ENCODE measurements at regions not wholly inside any gene's neighbourhood (a gene's known extent, or its start where the extent isn't known, plus 50 kb on each side); places are given as distances from the start of the nearest gene placed in this dataset.

DNA sequence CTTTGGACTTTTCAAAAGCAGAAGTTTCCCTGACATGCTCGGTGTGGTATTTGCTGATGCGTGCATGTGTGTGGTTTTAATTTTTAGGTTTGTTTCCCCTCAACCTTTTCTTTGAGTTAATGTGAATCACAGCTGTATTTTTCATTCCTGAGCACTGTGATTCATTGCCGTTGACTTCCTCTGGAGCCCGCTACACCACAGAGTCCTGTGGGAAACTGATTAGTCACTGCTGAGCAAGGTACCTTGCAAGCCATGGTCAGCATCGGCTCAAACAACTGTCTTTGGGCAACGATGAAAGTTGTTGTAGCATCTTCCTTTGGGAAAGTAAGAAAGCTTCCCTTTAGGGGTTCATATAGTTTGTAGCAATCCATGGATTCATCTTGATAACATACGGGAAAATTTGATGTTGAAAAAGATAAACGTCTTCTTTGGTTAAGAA lies 57.5 kb downstream of the RIN2 start:
- Histone ChIP-seq H2AFZ (ENCODE audit: low read depth, low read length) (no peak overlapping the region), H3K4me2 (ENCODE audit: insufficient read depth, low read length) (no peak overlapping the region), H3K9ac (ENCODE audit: low read depth, low read length) (no peak overlapping the region)

DNA sequence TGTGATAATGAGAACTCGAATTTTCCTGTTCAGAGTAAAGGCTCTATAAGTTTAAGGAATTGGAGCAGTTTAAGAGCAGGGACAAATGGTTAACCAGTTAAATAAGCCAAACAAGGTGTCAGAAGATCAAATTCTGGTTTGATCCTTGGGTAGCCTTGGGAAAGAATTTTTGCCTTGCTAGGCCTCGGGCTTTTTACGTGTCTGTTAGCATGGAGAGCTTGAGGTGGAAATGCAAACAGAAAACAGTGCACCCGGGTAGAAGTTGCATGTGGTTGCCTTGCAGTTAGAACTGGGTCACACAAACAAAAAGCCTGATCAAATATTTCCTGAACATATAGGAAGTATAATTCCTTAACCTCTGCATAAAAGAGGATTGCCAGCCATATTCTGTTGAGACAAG lies 58.3 kb downstream of the RIN2 start:
- H3K4me2 ChIP-seq (ENCODE audit: insufficient read depth, low read length), result no peak overlapping the region
- ATAC-seq (ENCODE audit: insufficient read depth, low read depth) (no peak), DNase-seq (no peak)
- no peak overlapping the region for H3K4me3 ChIP-seq (ENCODE audit: low read depth in 1 of 2, low read length in 2 of 2)
- no peak for TF ChIP-seq EZH2 (IDR thresholded peaks at IDR 0.05; ENCODE audit: borderline replicate concordance, low read depth, low read length, severe bottlenecking)
- TF ChIP-seq, protein P1, sequence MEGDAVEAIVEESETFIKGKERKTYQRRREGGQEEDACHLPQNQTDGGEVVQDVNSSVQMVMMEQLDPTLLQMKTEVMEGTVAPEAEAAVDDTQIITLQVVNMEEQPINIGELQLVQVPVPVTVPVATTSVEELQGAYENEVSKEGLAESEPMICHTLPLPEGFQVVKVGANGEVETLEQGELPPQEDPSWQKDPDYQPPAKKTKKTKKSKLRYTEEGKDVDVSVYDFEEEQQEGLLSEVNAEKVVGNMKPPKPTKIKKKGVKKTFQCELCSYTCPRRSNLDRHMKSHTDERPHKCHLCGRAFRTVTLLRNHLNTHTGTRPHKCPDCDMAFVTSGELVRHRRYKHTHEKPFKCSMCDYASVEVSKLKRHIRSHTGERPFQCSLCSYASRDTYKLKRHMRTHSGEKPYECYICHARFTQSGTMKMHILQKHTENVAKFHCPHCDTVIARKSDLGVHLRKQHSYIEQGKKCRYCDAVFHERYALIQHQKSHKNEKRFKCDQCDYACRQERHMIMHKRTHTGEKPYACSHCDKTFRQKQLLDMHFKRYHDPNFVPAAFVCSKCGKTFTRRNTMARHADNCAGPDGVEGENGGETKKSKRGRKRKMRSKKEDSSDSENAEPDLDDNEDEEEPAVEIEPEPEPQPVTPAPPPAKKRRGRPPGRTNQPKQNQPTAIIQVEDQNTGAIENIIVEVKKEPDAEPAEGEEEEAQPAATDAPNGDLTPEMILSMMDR (IDR thresholded peaks at IDR 0.05; ENCODE audit: borderline replicate concordance, extremely low read depth, low read length, poor library complexity, severe bottlenecking), result no peak
- no peak overlapping the region for H2AFZ ChIP-seq (ENCODE audit: low read depth, low read length)
- peaks cover 5% of the 10 kb centered on the region for H3K27me3 ChIP-seq (ENCODE audit: insufficient read depth, low read length, poor library complexity)
- no peak overlapping the region for H3K9ac ChIP-seq (ENCODE audit: low read depth, low read length)
- H3K36me3 ChIP-seq (ENCODE audit: insufficient read depth, low read length), result no peaks in the 10 kb centered on the region
- H4K20me1 ChIP-seq (ENCODE audit: insufficient read depth, low read length), result no peaks in the 10 kb centered on the region
- no peaks in the 10 kb centered on the region for H3K9me3 ChIP-seq (ENCODE audit: insufficient read depth, low read length, severe bottlenecking)
- no peaks in the 10 kb centered on the region for H3K4me1 ChIP-seq (ENCODE audit: insufficient read depth, low read length)
- H3K79me2 ChIP-seq (ENCODE audit: insufficient read depth, low read length), result no peaks in the 10 kb centered on the region
- no peak overlapping the region for H3K27ac ChIP-seq (ENCODE audit: low read length)

More for the DNA sequence above, 57.5 kb downstream of the RIN2 start:
- Histone ChIP-seq H3K9me3 (ENCODE audit: insufficient read depth, low read length, severe bottlenecking) (no peaks in the 10 kb centered on the region), H4K20me1 (ENCODE audit: insufficient read depth, low read length) (no peaks in the 10 kb centered on the region), H3K4me3 (ENCODE audit: low read depth in 1 of 2, low read length in 2 of 2) (no peak overlapping the region), H3K27ac (ENCODE audit: low read length) (no peak overlapping the region), H3K27me3 (ENCODE audit: insufficient read depth, low read length, poor library complexity) (peaks cover 5% of the 10 kb centered on the region), H3K4me1 (ENCODE audit: insufficient read depth, low read length) (no peaks in the 10 kb centered on the region), H3K36me3 (ENCODE audit: insufficient read depth, low read length) (no peaks in the 10 kb centered on the region), H3K79me2 (ENCODE audit: insufficient read depth, low read length) (no peaks in the 10 kb centered on the region)
- ATAC-seq (ENCODE audit: insufficient read depth, low read depth) (peak; percentile 42; the same call in 1 of the 3 replicates), DNase-seq (no peak)
- TF ChIP-seq, protein P1 (IDR thresholded peaks at IDR 0.05; ENCODE audit: borderline replicate concordance, extremely low read depth, low read length, poor library complexity, severe bottlenecking), result no peak
- TF ChIP-seq EZH2 (IDR thresholded peaks at IDR 0.05; ENCODE audit: borderline replicate concordance, low read depth, low read length, severe bottlenecking), result no peak

DNA sequence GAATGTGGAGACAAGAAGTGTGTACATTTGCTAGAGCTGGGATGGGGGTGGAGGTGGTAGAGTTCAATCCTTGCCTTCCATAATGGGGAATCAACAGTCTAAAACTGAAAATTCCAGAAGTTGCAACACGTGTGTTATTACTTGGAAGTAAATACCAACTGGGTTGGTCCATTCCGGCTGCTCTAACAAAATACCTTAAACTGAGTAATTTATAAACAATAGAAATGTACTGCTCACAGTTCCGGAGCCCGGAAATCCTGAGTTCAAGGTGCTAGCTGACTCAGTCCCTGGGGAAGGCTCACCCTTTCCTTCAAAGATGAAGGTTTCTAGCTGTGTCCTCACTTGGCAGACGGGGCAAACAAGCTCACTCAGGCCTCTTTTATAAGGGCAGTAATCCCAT lies 59.0 kb downstream of the RIN2 start:
- DNase-seq, result no peak
- no peaks in the 10 kb centered on the region for H3K79me2 ChIP-seq (ENCODE audit: insufficient read depth, low read length)
- peaks cover 5% of the 10 kb centered on the region for H3K27me3 ChIP-seq (ENCODE audit: insufficient read depth, low read length, poor library complexity)
- H3K4me3 ChIP-seq (ENCODE audit: low read depth in 1 of 2, low read length in 2 of 2), result no peak overlapping the region
- H3K9ac ChIP-seq (ENCODE audit: low read depth, low read length), result no peak overlapping the region
- H4K20me1 ChIP-seq (ENCODE audit: insufficient read depth, low read length), result no peaks in the 10 kb centered on the region
- no peaks in the 10 kb centered on the region for H3K4me1 ChIP-seq (ENCODE audit: insufficient read depth, low read length)
- no peak for TF ChIP-seq EZH2 (IDR thresholded peaks at IDR 0.05; ENCODE audit: borderline replicate concordance, low read depth, low read length, severe bottlenecking)
- TF ChIP-seq, protein P1 (IDR thresholded peaks at IDR 0.05; ENCODE audit: borderline replicate concordance, extremely low read depth, low read length, poor library complexity, severe bottlenecking), result no peak
- H3K27ac ChIP-seq (ENCODE audit: low read length), result no peak overlapping the region
- no peak overlapping the region for H3K4me2 ChIP-seq (ENCODE audit: insufficient read depth, low read length)
- ATAC-seq (ENCODE audit: insufficient read depth, low read depth), result no peak
- no peaks in the 10 kb centered on the region for H3K36me3 ChIP-seq (ENCODE audit: insufficient read depth, low read length)
- no peaks in the 10 kb centered on the region for H3K9me3 ChIP-seq (ENCODE audit: insufficient read depth, low read length, severe bottlenecking)
- no peak overlapping the region for H2AFZ ChIP-seq (ENCODE audit: low read depth, low read length)

DNA sequence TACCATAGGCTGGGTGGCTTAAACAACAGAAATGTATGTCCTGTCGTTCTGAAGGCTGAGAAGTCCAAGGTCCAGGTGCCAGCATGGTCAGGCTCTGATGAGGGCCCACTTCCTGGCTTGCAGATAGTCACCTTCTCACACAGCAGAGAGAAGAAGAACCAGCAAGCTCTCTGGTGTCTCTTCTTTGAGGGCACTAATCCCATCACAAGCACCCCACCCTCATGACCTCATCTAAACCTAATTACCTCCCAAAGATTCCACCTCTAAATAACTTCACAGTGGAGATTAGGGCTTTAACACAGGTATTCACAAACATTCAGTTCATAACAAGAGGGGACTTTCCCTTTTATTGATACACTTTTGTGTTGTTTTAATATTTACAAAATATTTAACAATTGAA lies 61.1 kb downstream of the RIN2 start:
- no peak for ATAC-seq (ENCODE audit: insufficient read depth, low read depth)

More for the DNA sequence above, 61.1 kb downstream of the RIN2 start:
- H3K27me3 ChIP-seq (ENCODE audit: insufficient read depth, low read length, poor library complexity), result peaks cover 5% of the 10 kb centered on the region
- DNase-seq, result no peak
- no peak for TF ChIP-seq EZH2 (IDR thresholded peaks at IDR 0.05; ENCODE audit: borderline replicate concordance, low read depth, low read length, severe bottlenecking)
- TF ChIP-seq, protein P1 (IDR thresholded peaks at IDR 0.05; ENCODE audit: borderline replicate concordance, extremely low read depth, low read length, poor library complexity, severe bottlenecking), result no peak
- no peaks in the 10 kb centered on the region for H3K4me1 ChIP-seq (ENCODE audit: insufficient read depth, low read length)
- no peak overlapping the region for H3K9ac ChIP-seq (ENCODE audit: low read depth, low read length)
- no peaks in the 10 kb centered on the region for H3K36me3 ChIP-seq (ENCODE audit: insufficient read depth, low read length)
- no peaks in the 10 kb centered on the region for H3K9me3 ChIP-seq (ENCODE audit: insufficient read depth, low read length, severe bottlenecking)
- H2AFZ ChIP-seq (ENCODE audit: low read depth, low read length), result no peak overlapping the region
- H3K4me2 ChIP-seq (ENCODE audit: insufficient read depth, low read length), result no peak overlapping the region
- H3K27ac ChIP-seq (ENCODE audit: low read length), result no peak overlapping the region
- no peaks in the 10 kb centered on the region for H3K79me2 ChIP-seq (ENCODE audit: insufficient read depth, low read length)
- no peak overlapping the region for H3K4me3 ChIP-seq (ENCODE audit: low read depth in 1 of 2, low read length in 2 of 2)
- H4K20me1 ChIP-seq (ENCODE audit: insufficient read depth, low read length), result no peaks in the 10 kb centered on the region

Measured in DND-41 (cell line).